Neural progenitor cell (in vitro differentiated cells): ENCODE measurements at regions not wholly inside any gene's neighbourhood (a gene's known extent, or its start where the extent isn't known, plus 50 kb on each side); places are given as distances from the start of the nearest gene placed in this dataset.

ENCODE experiments used
- EZH2phosphoT487 ChIP-seq: fragments of 200-600 bp; sonication (generic); IDR thresholded peaks from 2 replicates; pipeline ENCODE4 v1.6.1; 2017; ENCODE audit warnings: antibody characterized with exemption
- TF ChIP-seq, protein P1 (sequence below): fragments of 200-600 bp; sonication (generic); IDR thresholded peaks from 2 replicates; pipeline ENCODE4 v1.5.1; 2017; ENCODE audit warnings: antibody characterized with exemption, mild to moderate bottlenecking

DNA sequence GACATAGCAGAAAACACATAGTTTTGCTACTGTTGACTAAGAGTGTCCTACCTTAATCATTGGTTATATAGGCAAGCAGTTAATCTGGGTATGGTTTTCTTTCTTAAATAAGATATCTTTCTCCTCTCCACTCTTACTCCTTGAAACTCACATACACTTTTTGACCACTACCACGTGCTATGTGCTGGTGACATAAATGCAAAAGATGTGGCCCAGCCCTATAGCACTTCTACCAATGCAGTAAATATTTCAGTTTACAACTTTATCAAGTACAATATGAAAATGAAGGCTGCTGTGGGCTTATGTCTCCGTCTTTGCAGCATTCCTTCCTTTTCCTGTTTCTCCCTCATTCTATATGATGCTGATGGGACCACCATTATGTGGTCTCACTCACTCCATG lies 410.2 kb upstream of the CFAP20DC start:
- TF ChIP-seq, protein P1, sequence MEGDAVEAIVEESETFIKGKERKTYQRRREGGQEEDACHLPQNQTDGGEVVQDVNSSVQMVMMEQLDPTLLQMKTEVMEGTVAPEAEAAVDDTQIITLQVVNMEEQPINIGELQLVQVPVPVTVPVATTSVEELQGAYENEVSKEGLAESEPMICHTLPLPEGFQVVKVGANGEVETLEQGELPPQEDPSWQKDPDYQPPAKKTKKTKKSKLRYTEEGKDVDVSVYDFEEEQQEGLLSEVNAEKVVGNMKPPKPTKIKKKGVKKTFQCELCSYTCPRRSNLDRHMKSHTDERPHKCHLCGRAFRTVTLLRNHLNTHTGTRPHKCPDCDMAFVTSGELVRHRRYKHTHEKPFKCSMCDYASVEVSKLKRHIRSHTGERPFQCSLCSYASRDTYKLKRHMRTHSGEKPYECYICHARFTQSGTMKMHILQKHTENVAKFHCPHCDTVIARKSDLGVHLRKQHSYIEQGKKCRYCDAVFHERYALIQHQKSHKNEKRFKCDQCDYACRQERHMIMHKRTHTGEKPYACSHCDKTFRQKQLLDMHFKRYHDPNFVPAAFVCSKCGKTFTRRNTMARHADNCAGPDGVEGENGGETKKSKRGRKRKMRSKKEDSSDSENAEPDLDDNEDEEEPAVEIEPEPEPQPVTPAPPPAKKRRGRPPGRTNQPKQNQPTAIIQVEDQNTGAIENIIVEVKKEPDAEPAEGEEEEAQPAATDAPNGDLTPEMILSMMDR: no peak
- no peak for TF ChIP-seq EZH2phosphoT487
